HCT116 (cell line): ENCODE measurements at regions not wholly inside any gene's neighbourhood (a gene's known extent, or its start where the extent isn't known, plus 50 kb on each side); places are given as distances from the start of the nearest gene placed in this dataset.

Source experiments
- ATAC-seq: fragments of 200-7000 bp; cut with Tn5 transposase; 2 replicates; pipeline ENCODE4 v1.9.1; 2020; ENCODE audit warnings: mild to moderate bottlenecking, moderate library complexity
- BruUV-seq: library from RNA; stranded (reverse); fragments of 400-500 nt; replicated peaks from 2 replicates; lab custom pipeline; 2021; lab: Mats Ljungman, UMichigan
- CTCF ChIA-PET: fragments of 300-600 bp; sonication (Branson Sonifier 250); formaldehyde crosslinking; loops from one replicate; lab custom pipeline; 2021; ENCODE audit warnings: antibody characterized with exemption; lab: Charles Lee
- POLR2A ChIA-PET: fragments of 300-600, 350-600 bp; sonication (Branson Sonifier 250); formaldehyde crosslinking; loops from one replicate; lab custom pipeline; 2021; ENCODE audit warnings: antibody characterized with exemption; lab: Charles Lee
- RAD21 ChIA-PET, 2 experiments: fragments of 300-600 bp; sonication (Branson Sonifier 250); formaldehyde crosslinking; loops; one replicate each; lab custom pipeline; 2023; ENCODE audit warnings: low total read pairs in 2 of 2; ENCODE audit not compliant: uncharacterized antibody in 2 of 2, unreplicated experiment in 2 of 2, low non-redundant PET in 1 of 2; lab: Charles Lee
- DNase-seq: peaks from one replicate; pipeline ENCODE4 v3.0.0-alpha.2; 2010; ENCODE audit warnings: low read depth, low spot score
- H2AFZ ChIP-seq: fragments of 200-600 bp; shearing (Covaris generic), sonication (generic); 2 replicates; pipeline ENCODE4 v1.6.1; 2017; ENCODE audit warnings: low read depth, mixed run types, mixed read lengths, antibody characterized with exemption, low read length; ENCODE audit not compliant: poor library complexity, severe bottlenecking
- H3K27ac ChIP-seq: 2 replicates; pipeline ENCODE4 v1.5.1; 2012; ENCODE audit warnings: low read depth, low read length
- H3K27me3 ChIP-seq: fragments of 200-600 bp; sonication (generic); 2 replicates; pipeline ENCODE4 v1.6.1; 2016; ENCODE audit warnings: mixed run types, low read length, mixed read lengths; ENCODE audit not compliant: insufficient read depth
- H3K36me3 ChIP-seq, 2 experiments: fragments of 200-500 bp in 1 of 2; fragments of 200-600 bp in 1 of 2; sonication (Bioruptor generic) in 1 of 2; sonication (generic) in 1 of 2; 2 replicates each; pipeline versions ENCODE4 v1.5.1 to v1.6.1; 2014 to 2016; ENCODE audit warnings: low read length in 2 of 2, inconsistent platforms in 1 of 2, mixed read lengths in 1 of 2, mixed run types in 1 of 2; ENCODE audit not compliant: insufficient read depth in 2 of 2, control insufficient read depth in 1 of 2
- H3K4me1 ChIP-seq, 2 experiments: fragments of 200-600 bp in 1 of 2; sonication (generic) in 1 of 2; 2 replicates each; pipeline versions ENCODE4 v1.5.1 to v1.6.1; 2012 to 2017; ENCODE audit warnings: low read length in 2 of 2, inconsistent platforms in 1 of 2, mild to moderate bottlenecking in 1 of 2, mixed read lengths in 1 of 2, mixed run types in 1 of 2, moderate library complexity in 1 of 2; ENCODE audit not compliant: insufficient read depth in 2 of 2, control insufficient read depth in 1 of 2
- H3K4me2 ChIP-seq: fragments of 200-600 bp; sonication (generic); 2 replicates; pipeline ENCODE4 v1.6.1; 2017; ENCODE audit warnings: mixed run types, low read length, mixed read lengths
- H3K4me3 ChIP-seq, 2 experiments: fragments of 200-600 bp in 1 of 2; sonication (generic) in 1 of 2; replicated peaks in 1 of 2; 2 replicates each; pipeline ENCODE4 v1.5.1; 2011 to 2016; ENCODE audit warnings: low read length in 2 of 2, control low read depth in 1 of 2, low read depth in 1 of 2, mild to moderate bottlenecking in 1 of 2, mixed read lengths in 1 of 2, mixed run types in 1 of 2
- H3K79me2 ChIP-seq: fragments of 200-600 bp; sonication (generic); 2 replicates; pipeline ENCODE4 v1.6.1; 2017; ENCODE audit warnings: mild to moderate bottlenecking, mixed run types, low read length, moderate library complexity, mixed read lengths; ENCODE audit not compliant: insufficient read depth
- H3K9ac ChIP-seq: fragments of 200-600 bp; sonication (generic); 2 replicates; pipeline ENCODE4 v1.6.1; 2016; ENCODE audit warnings: low read length, mixed read lengths
- H3K9me2 ChIP-seq: fragments of 200-600 bp; sonication (generic), shearing (Covaris generic); 2 replicates; pipeline ENCODE4 v1.6.1; 2017; ENCODE audit warnings: mixed run types, mild to moderate bottlenecking, moderate library complexity; ENCODE audit not compliant: insufficient read depth
- H3K9me3 ChIP-seq, 2 experiments: fragments of 200-500 bp in 1 of 2; fragments of 200-600 bp in 1 of 2; sonication (Bioruptor generic) in 1 of 2; sonication (generic) in 1 of 2; 2 replicates each; pipeline ENCODE4 v1.6.1; 2014 to 2017; ENCODE audit warnings: low read length in 2 of 2, mixed read lengths in 2 of 2, inconsistent platforms in 1 of 2, low read depth in 1 of 2, mild to moderate bottlenecking in 1 of 2, mixed run types in 1 of 2, moderate library complexity in 1 of 2; ENCODE audit not compliant: control insufficient read depth in 1 of 2, insufficient read depth in 1 of 2
- H4K20me1 ChIP-seq: fragments of 200-600 bp; sonication (generic), shearing (Covaris generic); 2 replicates; pipeline ENCODE4 v1.6.1; 2017; ENCODE audit warnings: mixed run types, mild to moderate bottlenecking, moderate library complexity; ENCODE audit not compliant: insufficient read depth
- ATF3 ChIP-seq: IDR thresholded peaks from 2 replicates; pipeline ENCODE4 v1.6.1; 2012
- CBX3 ChIP-seq: IDR thresholded peaks from 2 replicates; pipeline ENCODE4 v1.6.1; 2012; ENCODE audit warnings: low read depth
- CEBPB ChIP-seq: IDR thresholded peaks from 2 replicates; pipeline ENCODE4 v1.6.1; 2012; ENCODE audit warnings: low read depth
- EGR1 ChIP-seq: IDR thresholded peaks from 2 replicates; pipeline ENCODE4 v1.6.1; 2012; ENCODE audit warnings: low read depth
- EZH2 ChIP-seq: fragments of 200-600 bp; sonication (generic); IDR thresholded peaks from 2 replicates; pipeline ENCODE4 v1.6.1; 2017; ENCODE audit warnings: antibody characterized with exemption, mixed run types
- FOSL1 ChIP-seq: IDR thresholded peaks from 2 replicates; pipeline ENCODE4 v1.6.1; 2012; ENCODE audit warnings: low read depth
- JUND ChIP-seq: IDR thresholded peaks from 2 replicates; pipeline ENCODE4 v1.6.1; 2012
- RAD21 ChIP-seq: IDR thresholded peaks from 2 replicates; pipeline ENCODE4 v1.6.1; 2012; ENCODE audit warnings: low read depth, mild to moderate bottlenecking
- REST ChIP-seq: IDR thresholded peaks from 2 replicates; pipeline ENCODE4 v1.6.1; 2012; ENCODE audit warnings: low read depth
- SP1 ChIP-seq: IDR thresholded peaks from 2 replicates; pipeline ENCODE4 v1.6.1; 2012; ENCODE audit warnings: low read depth
- YY1 ChIP-seq: IDR thresholded peaks from 2 replicates; pipeline ENCODE4 v1.6.1; 2011; ENCODE audit warnings: low read length, low read depth, moderate library complexity, mild to moderate bottlenecking; ENCODE audit not compliant: insufficient replicate concordance; ENCODE audit errors: extremely low read depth
- ZBTB33 ChIP-seq: IDR thresholded peaks from 2 replicates; pipeline ENCODE4 v1.6.1; 2011; ENCODE audit warnings: mild to moderate bottlenecking, low read length, moderate library complexity; ENCODE audit not compliant: insufficient replicate concordance; ENCODE audit errors: extremely low read depth
- ZFX ChIP-seq: fragments of 450-650 bp; IDR thresholded peaks from 2 replicates; pipeline ENCODE4 v1.6.1; 2017
- intact Hi-C: fragments of 100-400 bp; cut with micrococcal nuclease; formaldehyde crosslinking; loops from 2 replicates; pipeline ENCODE4 v1.10.0; 2022
- TF ChIP-seq, protein P1 (sequence below), 3 experiments: fragments of 200-600 bp in 1 of 3; sonication (generic) in 1 of 3; IDR thresholded peaks in 2 of 3; conservative IDR thresholded peaks in 1 of 3; 2 replicates each; pipeline ENCODE4 v1.5.1; 2012 to 2017; ENCODE audit warnings: low read depth in 2 of 3, low read length in 2 of 3, antibody characterized with exemption in 1 of 3, borderline replicate concordance in 1 of 3, control low read depth in 1 of 3, mild to moderate bottlenecking in 1 of 3, mixed read lengths in 1 of 3, mixed run types in 1 of 3, moderate library complexity in 1 of 3; ENCODE audit not compliant: insufficient read depth in 1 of 3

DNA sequence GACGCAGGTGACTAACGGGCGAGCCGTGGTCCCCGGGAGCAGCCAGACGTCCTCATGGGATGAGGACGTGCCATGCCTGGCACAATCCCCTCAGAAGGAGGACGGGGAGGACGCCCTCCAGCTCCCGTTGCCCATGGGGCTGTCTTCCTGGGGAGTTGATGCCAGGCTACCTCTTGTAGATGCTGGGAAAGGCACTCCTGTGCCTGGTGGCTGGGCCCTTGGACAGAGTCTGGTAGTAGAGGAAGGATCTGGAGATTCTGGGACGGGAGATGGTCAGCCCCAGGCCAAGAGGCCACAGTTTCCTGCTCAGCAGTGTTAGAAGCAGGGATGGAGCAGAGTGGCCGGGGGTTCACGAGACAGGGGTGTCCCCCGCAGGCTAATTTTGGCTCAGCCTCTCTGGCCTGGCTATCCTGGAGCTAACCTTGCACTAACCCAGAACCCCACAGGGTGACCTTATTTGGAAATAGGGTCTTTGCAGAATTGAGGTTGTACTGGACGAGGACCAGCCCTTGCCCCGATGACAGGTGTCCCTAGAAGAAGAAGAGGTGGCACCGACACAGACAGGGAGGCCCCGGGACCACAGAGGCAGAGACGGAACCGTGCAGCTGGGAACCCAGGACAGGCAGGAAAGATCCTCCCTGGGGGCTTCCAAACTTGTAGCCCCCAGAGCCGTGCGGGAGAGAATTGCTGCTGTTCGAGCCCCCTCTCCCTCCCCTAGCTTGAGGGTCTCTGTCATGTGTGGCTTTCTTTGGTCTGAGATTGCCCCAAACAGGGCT, 50.1 kb upstream of the ADRA2C start:
- BruUV-seq = no TSS peak
- Histone ChIP-seq H3K9me3 (peaks cover 0 to 12% of the 10 kb centered on the region in 2 experiments; a peak in 1 of 4 replicates), H3K4me3 (no peak overlapping the region), H2AFZ (no peak overlapping the region), H3K9ac (no peak overlapping the region), H3K79me2 (no peaks in the 10 kb centered on the region), H3K4me2 (no peak overlapping the region), H3K36me3 (no peaks in the 10 kb centered on the region), H3K27me3 (no peaks in the 10 kb centered on the region), H3K27ac (no peak overlapping the region), H4K20me1 (no peaks in the 10 kb centered on the region), H3K4me1 (no peaks in the 10 kb centered on the region), H3K9me2 (no peaks in the 10 kb centered on the region)
- intact Hi-C loops = no loop called here
- no peak for DNase-seq
- POLR2A ChIA-PET = no interaction called here
- TF ChIP-seq REST (no peak), FOSL1 (no peak), RAD21 (no peak), JUND (no peak), ZBTB33 (no peak), EGR1 (no peak), SP1 (no peak), EZH2 (no peak), CEBPB (no peak), ATF3 (no peak), YY1 (no peak), ZFX (no peak), CBX3 (no peak)
- TF ChIP-seq, protein P1, sequence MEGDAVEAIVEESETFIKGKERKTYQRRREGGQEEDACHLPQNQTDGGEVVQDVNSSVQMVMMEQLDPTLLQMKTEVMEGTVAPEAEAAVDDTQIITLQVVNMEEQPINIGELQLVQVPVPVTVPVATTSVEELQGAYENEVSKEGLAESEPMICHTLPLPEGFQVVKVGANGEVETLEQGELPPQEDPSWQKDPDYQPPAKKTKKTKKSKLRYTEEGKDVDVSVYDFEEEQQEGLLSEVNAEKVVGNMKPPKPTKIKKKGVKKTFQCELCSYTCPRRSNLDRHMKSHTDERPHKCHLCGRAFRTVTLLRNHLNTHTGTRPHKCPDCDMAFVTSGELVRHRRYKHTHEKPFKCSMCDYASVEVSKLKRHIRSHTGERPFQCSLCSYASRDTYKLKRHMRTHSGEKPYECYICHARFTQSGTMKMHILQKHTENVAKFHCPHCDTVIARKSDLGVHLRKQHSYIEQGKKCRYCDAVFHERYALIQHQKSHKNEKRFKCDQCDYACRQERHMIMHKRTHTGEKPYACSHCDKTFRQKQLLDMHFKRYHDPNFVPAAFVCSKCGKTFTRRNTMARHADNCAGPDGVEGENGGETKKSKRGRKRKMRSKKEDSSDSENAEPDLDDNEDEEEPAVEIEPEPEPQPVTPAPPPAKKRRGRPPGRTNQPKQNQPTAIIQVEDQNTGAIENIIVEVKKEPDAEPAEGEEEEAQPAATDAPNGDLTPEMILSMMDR (IDR thresholded peaks at IDR 0.05 in 2 of 3, conservative IDR thresholded peaks at IDR 0.05 in 1 of 3; ENCODE audit: borderline replicate concordance in 1 of 3, insufficient read depth in 1 of 3, low read depth in 2 of 3, low read length in 2 of 3) = no peak
- CTCF ChIA-PET = no interaction called here
- no peak for ATAC-seq
- RAD21 ChIA-PET = no interaction called here
